OCI-LY3 (cell line): ENCODE measurements at regions not wholly inside any gene's neighbourhood (a gene's known extent, or its start where the extent isn't known, plus 50 kb on each side); places are given as distances from the start of the nearest gene placed in this dataset.

ENCODE experiments used
- H2AFZ ChIP-seq: fragments of 200-600, 300-600 bp; shearing (Covaris generic); 2 replicates; pipeline ENCODE4 v1.6.0; 2014; ENCODE audit warnings: antibody characterized with exemption, low read depth, low read length
- H3K27ac ChIP-seq: fragments of 200-600, 300-600 bp; sonication (generic); 2 replicates; pipeline ENCODE4 v1.5.1; 2014; ENCODE audit warnings: mild to moderate bottlenecking, low read length, moderate library complexity, mixed read lengths
- H3K27me3 ChIP-seq: fragments of 200-600, 300-600 bp; sonication (generic); 2 replicates; pipeline ENCODE4 v1.6.1; 2014; ENCODE audit warnings: low read depth, low read length, mixed read lengths
- H3K36me3 ChIP-seq: fragments of 200-600, 300-600 bp; sonication (generic); replicated peaks from 2 replicates; pipeline ENCODE3; 2014; ENCODE audit warnings: low read depth, low read length, mixed read lengths
- H3K4me1 ChIP-seq: fragments of 300-600, 200-600 bp; sonication (generic); 2 replicates; pipeline ENCODE4 v1.6.1; 2014; ENCODE audit warnings: low read length, mixed read lengths
- H3K4me2 ChIP-seq: fragments of 200-600, 300-600 bp; sonication (generic); 2 replicates; pipeline ENCODE4 v1.6.1; 2014; ENCODE audit warnings: low read length, mixed read lengths
- H3K4me3 ChIP-seq: fragments of 300-600, 200-600 bp; sonication (generic); 2 replicates; pipeline ENCODE4 v1.5.1; 2014; ENCODE audit warnings: antibody characterized with exemption, mild to moderate bottlenecking, low read length, moderate library complexity
- H3K79me2 ChIP-seq: fragments of 300-600, 200-600 bp; shearing (Covaris generic); 2 replicates; pipeline ENCODE4 v1.6.1; 2014; ENCODE audit warnings: mild to moderate bottlenecking, low read length, mixed read lengths
- H3K9ac ChIP-seq: fragments of 300-600, 200-600 bp; shearing (Covaris generic); 2 replicates; pipeline ENCODE4 v1.6.0; 2014; ENCODE audit warnings: mild to moderate bottlenecking, low read length, moderate library complexity
- H3K9me3 ChIP-seq: fragments of 200-600, 300-600 bp; shearing (Covaris generic); 2 replicates; pipeline ENCODE4 v1.6.1; 2014; ENCODE audit warnings: low read length, mixed read lengths; ENCODE audit not compliant: insufficient read depth
- H4K20me1 ChIP-seq: fragments of 200-600, 300-600 bp; sonication (generic); 2 replicates; pipeline ENCODE4 v1.6.1; 2016; ENCODE audit warnings: low read length, mixed read lengths; ENCODE audit not compliant: insufficient read depth
- EZH2phosphoT487 ChIP-seq: fragments of 200-600 bp; shearing (Covaris generic); IDR thresholded peaks from 2 replicates; pipeline ENCODE4 v1.6.1; 2018; ENCODE audit warnings: antibody characterized with exemption, mixed run types, low read depth
- TF ChIP-seq, protein P1 (sequence below): fragments of 200-600, 300-600 bp; sonication (generic); IDR thresholded peaks from 2 replicates; pipeline ENCODE4 v1.5.1; 2014; ENCODE audit warnings: antibody characterized with exemption, low read length, low read depth

DNA sequence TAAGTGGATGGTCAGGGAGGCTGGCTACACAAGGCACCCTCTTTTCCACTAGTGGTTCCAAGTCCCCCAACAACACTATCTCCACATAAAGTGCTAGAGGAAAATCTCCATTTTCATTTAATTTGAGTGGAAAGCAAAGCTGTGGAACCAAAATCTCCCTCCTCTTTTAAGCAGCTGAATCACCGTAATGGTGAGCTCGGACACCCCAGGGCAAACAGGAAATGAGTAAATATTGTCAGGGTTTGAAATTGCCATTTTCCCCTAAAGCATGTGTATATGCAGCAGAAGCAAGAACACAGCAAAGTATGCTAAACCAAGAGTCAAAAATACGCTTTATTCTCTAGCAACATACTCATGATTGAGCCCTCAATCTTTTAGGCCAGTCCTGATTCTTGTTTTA is 143.7 kb downstream of the GPAM start:
- TF ChIP-seq EZH2phosphoT487, result no peak
- TF ChIP-seq, protein P1, sequence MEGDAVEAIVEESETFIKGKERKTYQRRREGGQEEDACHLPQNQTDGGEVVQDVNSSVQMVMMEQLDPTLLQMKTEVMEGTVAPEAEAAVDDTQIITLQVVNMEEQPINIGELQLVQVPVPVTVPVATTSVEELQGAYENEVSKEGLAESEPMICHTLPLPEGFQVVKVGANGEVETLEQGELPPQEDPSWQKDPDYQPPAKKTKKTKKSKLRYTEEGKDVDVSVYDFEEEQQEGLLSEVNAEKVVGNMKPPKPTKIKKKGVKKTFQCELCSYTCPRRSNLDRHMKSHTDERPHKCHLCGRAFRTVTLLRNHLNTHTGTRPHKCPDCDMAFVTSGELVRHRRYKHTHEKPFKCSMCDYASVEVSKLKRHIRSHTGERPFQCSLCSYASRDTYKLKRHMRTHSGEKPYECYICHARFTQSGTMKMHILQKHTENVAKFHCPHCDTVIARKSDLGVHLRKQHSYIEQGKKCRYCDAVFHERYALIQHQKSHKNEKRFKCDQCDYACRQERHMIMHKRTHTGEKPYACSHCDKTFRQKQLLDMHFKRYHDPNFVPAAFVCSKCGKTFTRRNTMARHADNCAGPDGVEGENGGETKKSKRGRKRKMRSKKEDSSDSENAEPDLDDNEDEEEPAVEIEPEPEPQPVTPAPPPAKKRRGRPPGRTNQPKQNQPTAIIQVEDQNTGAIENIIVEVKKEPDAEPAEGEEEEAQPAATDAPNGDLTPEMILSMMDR, result no peak
- Histone ChIP-seq H3K79me2 (no peaks in the 10 kb centered on the region), H2AFZ (no peak overlapping the region), H3K27ac (no peak overlapping the region), H3K4me2 (no peak overlapping the region), H3K36me3 (no peaks in the 10 kb centered on the region), H3K4me1 (no peaks in the 10 kb centered on the region), H3K9me3 (no peaks in the 10 kb centered on the region), H3K4me3 (no peak overlapping the region), H4K20me1 (no peaks in the 10 kb centered on the region), H3K9ac (no peak overlapping the region), H3K27me3 (peaks cover 3% of the 10 kb centered on the region; the same call in 1 of the 2 replicates)

DNA sequence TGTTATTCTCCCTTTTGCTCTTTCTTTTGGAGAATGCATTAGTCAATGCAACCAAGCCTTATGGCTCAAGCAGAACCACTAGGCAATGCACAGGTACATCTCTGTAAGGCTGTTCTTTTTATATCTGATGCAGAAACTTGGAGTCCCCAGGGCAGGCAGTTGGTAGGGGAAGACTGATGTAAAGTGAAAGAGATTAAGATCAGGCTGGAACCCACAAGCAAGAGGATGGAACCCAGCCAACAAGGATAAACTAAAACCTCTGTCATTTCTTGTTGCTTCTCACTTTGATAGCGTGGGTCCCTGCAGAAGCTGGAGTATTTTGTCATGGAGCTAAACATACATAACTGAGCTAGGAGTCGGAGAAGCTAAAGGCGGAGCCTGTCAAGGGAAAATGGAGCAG is 142.9 kb downstream of the GPAM start:
- Histone ChIP-seq H2AFZ (no peak overlapping the region), H3K4me2 (no peak overlapping the region), H3K9me3 (no peaks in the 10 kb centered on the region), H3K27me3 (peaks cover 3% of the 10 kb centered on the region; the same call in 1 of the 2 replicates), H3K4me3 (no peak overlapping the region), H4K20me1 (no peaks in the 10 kb centered on the region), H3K27ac (no peak overlapping the region), H3K9ac (no peak overlapping the region), H3K4me1 (no peaks in the 10 kb centered on the region), H3K36me3 (no peaks in the 10 kb centered on the region), H3K79me2 (no peaks in the 10 kb centered on the region)
- TF ChIP-seq, protein P1, result no peak
- TF ChIP-seq EZH2phosphoT487, result no peak

DNA sequence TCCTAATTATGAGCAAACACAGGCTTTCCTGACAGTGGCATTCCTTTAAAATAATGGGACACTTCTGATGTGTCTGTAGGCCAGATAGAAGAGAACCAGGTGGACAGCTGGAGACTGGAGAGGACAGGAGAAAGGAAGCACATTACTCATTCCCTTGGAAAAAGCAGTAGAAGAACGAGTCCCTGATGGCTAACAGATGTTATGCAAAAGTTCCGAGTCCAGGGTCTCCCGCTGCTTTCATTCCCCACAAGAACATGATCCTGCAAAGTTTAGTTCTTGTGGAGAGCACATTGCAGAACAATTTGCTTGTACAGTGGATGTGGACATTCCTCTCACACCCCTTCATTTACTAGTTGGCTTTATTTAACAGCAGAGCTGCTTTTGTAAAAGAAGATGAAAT is 137.6 kb downstream of the GPAM start:
- Histone ChIP-seq H3K4me2 (no peak overlapping the region), H3K36me3 (no peaks in the 10 kb centered on the region), H2AFZ (no peak overlapping the region), H3K9ac (no peak overlapping the region), H3K27me3 (no peaks in the 10 kb centered on the region), H3K27ac (no peak overlapping the region), H3K9me3 (no peaks in the 10 kb centered on the region), H4K20me1 (no peaks in the 10 kb centered on the region), H3K4me1 (no peaks in the 10 kb centered on the region), H3K4me3 (no peak overlapping the region), H3K79me2 (no peaks in the 10 kb centered on the region)
- TF ChIP-seq, protein P1, result no peak
- no peak for TF ChIP-seq EZH2phosphoT487

DNA sequence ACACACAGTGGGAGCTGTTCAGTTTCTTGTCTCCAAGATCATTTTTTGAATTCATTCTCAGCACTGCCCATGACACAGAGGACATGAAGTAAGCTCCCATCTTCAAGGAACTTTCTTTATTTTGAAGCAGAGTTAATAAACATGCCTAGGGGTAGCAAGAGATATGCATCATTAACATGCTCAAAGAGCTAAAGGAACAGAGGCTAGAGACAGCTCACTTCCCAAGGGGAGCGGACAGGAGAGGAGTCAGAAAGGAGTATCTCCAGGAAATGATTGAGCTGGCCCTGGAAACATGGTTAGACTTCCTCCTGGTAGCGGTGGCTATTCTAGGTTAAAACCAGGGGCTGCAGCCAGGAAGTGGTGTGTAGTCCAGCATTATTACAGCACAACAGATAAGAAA is 135.9 kb downstream of the GPAM start:
- Histone ChIP-seq H3K4me1 (no peaks in the 10 kb centered on the region), H3K9ac (no peak overlapping the region)

More for the DNA sequence above, 135.9 kb downstream of the GPAM start:
- no peak overlapping the region for H2AFZ ChIP-seq
- no peaks in the 10 kb centered on the region for H3K36me3 ChIP-seq
- no peaks in the 10 kb centered on the region for H3K27me3 ChIP-seq
- no peaks in the 10 kb centered on the region for H4K20me1 ChIP-seq
- H3K27ac ChIP-seq, result no peak overlapping the region
- TF ChIP-seq EZH2phosphoT487, result no peak
- TF ChIP-seq, protein P1, result no peak
- no peak overlapping the region for H3K4me3 ChIP-seq
- no peaks in the 10 kb centered on the region for H3K79me2 ChIP-seq
- H3K4me2 ChIP-seq, result no peak overlapping the region
- H3K9me3 ChIP-seq, result no peaks in the 10 kb centered on the region
